GM10266 (cell line): ENCODE measurements at regions not wholly inside any gene's neighbourhood (a gene's known extent, or its start where the extent isn't known, plus 50 kb on each side); places are given as distances from the start of the nearest gene placed in this dataset.

ENCODE experiments used
- DNase-seq: peaks from one replicate; pipeline ENCODE4 v3.0.0; 2012; ENCODE audit errors: extremely low spot score
- TF ChIP-seq, protein P1 (sequence below): IDR thresholded peaks from 2 replicates; pipeline ENCODE4 v1.5.1; 2012; ENCODE audit warnings: mild to moderate bottlenecking, low read depth; ENCODE audit not compliant: control insufficient read depth, insufficient read depth; ENCODE audit errors: missing control alignments

DNA sequence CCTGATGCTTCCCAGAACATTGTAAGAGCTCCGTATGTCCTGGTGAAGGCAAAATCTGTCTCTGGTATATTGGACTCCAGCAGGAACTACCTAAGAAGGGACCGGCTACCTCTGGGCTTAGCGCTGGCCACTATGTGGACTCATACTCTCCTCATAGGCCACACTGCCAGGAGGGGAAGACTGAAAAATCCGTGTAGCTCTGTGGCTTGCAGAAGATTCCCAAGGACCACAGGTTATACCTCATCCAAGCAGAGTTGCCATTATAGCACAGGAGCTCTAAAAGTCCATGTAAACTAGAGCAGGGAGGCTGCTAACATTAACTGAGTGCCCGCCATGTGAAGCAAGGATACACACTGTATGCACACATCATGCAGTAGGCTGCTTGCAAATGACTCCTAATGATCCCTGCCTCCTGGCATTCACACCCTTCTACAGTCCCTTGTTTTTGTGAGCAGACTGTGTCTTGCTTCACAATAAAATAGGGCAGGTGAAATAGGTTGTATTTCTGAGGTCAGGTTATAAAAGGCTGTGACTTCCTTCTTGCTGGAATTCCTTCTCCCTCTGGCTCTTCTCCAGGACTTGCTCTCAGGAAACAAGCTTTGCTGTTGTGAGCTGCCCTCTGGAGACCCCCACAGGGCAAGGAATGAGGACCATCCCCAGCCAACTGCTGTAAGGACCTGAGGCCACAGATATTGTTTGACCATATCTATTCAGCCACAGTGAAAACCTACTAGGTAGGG, 192.6 kb upstream of the UBL3 start:
- DNase-seq = no peak
- TF ChIP-seq, protein P1, sequence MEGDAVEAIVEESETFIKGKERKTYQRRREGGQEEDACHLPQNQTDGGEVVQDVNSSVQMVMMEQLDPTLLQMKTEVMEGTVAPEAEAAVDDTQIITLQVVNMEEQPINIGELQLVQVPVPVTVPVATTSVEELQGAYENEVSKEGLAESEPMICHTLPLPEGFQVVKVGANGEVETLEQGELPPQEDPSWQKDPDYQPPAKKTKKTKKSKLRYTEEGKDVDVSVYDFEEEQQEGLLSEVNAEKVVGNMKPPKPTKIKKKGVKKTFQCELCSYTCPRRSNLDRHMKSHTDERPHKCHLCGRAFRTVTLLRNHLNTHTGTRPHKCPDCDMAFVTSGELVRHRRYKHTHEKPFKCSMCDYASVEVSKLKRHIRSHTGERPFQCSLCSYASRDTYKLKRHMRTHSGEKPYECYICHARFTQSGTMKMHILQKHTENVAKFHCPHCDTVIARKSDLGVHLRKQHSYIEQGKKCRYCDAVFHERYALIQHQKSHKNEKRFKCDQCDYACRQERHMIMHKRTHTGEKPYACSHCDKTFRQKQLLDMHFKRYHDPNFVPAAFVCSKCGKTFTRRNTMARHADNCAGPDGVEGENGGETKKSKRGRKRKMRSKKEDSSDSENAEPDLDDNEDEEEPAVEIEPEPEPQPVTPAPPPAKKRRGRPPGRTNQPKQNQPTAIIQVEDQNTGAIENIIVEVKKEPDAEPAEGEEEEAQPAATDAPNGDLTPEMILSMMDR = no peak

DNA sequence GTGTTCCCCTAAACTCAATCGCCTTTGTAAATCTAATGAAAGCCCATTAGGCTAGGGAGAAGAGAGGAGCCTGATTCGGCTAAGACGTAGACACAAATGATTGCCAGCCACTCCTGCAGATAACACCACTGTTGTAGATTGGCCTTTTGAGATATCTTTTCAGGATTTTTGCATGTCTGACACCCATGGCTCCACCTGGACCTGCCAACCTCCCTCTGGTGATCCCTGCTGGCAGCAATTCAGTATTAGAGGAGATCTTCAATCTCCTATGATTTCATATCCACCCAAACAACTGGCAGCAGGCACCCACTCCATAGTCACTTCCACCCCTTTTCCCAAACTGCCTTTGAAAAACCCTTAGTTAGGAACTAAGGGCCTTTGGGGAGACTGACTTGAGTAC, 191.9 kb upstream of the UBL3 start:
- no peak for DNase-seq
- TF ChIP-seq, protein P1 = no peak

DNA sequence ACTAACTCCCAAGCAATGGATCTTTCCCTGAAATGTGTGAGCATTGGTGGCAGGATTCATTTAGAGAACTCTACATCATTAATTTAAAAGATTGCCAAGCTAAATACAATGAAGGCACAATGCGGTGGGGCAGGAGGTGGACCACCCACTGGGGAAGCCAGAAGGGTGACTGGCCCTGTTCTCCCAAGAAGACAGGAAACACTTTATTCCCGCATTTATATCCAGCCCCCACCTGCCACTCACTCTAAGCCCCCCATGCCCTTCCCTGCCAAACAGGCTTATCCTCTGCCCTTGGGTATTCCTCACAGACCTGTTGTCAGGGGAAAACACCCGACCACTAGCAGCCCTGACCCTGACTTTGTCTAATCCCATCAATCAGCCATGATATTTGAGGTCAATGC, 189.1 kb upstream of the UBL3 start:
- TF ChIP-seq, protein P1 = no peak
- DNase-seq = no peak

DNA sequence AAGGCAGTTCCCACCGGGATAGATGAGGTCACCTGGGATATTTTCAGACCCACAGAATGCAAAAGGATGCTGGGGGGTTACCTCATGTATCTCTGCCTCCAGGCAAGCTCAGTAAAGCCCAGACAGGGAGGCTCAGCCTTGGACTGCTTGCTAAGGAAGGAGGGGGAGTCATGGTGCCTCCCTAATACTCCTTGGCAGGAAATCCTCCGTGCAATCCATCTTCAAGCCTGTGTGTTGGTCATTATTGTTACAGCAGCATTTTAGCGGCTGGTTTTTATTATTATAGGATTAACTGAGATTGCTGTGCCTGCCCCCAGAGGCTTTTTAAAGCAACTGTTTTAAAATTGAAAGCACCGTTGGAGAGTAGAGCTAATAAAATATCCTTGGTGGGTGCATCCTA, 188.5 kb upstream of the UBL3 start:
- TF ChIP-seq, protein P1 = no peak
- DNase-seq = no peak

DNA sequence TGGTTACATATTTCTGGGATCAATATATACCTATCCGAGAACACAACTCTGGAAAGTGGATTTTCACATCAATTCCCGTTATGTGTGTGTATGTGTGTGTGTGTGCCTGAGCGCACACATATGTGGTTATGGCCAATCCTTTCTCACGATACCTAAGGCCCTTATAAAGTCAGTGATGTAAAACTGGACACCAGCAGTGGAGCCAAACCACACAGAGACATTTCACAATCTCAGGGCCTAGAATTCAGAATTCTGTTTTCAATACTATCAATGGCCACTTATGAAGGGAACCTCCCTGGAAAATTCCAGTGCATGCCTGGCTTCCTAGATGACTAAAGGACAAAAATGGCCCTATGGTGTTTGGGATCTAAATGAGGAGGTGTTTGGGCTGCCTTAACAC, 187.3 kb upstream of the UBL3 start:
- no peak for DNase-seq
- TF ChIP-seq, protein P1 = no peak

DNA sequence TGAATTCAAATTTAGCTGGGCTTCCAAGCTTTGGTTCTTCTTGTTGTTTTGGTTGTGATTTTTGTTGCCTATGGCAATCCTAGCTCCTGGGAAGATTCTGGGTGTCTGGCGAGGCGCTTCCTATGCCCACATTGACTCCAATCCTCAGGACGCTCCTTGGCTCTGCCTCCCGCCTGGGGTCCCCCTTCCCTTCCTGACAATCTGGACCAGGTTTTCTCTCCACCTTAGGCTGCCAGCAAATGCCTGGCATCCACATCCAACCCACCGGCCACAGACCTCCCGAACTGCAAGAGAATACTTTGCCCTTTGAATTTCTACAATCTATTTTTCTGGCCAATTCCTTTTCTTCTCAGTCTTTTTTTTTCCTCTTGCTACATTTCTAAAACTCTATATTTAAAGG, 186.9 kb upstream of the UBL3 start:
- TF ChIP-seq, protein P1 = no peak
- no peak for DNase-seq

DNA sequence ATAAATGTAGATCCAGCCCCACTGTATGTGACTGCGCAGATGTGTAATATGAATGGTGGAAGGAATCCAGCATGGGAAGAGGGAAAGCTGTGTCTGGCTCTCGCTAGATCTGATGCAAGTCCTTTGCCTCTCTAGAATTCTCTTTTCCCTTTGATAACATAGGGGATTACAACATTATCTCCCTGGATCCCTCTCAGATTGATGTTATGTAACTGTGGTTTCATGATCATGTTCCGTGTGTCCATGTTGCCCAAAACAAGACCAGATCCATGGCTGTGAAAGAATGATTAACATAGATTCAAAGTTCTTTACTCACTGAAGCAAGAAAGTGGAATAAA, 184.0 kb upstream of the UBL3 start:
- no peak for DNase-seq
- TF ChIP-seq, protein P1 = no peak
